Fibroblast of skin of left quadriceps (primary cell): ENCODE measurements at regions not wholly inside any gene's neighbourhood (a gene's known extent, or its start where the extent isn't known, plus 50 kb on each side); places are given as distances from the start of the nearest gene placed in this dataset.
A peak's percentile ranks its signal among the peaks of the same experiment; 100 is the strongest.
"Not testable (repeated sequence)": the region's sequence is repeated elsewhere in the genome, so short reads cannot be mapped to it uniquely, and the experiment has no call there.

Experiments
- DNase-seq, 2 experiments: peaks; one replicate each; pipeline ENCODE4 v3.0.0-alpha.2; 2013; ENCODE audit warnings: low read depth in 2 of 2

DNA sequence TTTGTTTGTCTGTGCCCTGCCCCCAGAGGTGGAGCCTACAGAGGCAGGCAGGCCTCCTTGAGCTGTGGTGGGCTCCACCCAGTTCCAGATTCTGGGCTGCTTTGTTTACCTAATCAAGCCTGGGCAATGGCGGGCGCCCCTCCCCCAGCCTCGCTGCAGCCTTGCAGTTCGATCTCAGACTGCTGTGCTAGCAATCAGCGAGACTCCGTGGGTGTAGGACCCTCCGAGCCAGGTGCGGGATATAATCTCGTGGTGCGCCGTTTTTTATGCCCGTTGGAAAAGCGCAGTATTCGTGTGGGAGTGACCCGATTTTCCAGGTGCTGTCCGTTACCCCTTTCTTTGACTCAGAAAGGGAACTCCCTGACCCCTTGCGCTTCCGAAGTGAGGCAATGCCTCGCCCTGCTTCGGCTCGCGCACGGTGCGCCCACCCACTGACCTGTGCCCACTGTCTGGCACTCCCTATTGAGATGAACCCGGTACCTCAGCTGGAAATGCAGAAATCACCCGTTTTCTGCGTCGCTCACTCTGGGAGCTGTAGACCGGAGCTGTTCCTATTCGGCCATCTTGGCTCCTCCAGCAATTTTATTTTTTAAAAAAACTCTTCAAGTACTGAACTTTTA lies 958.5 kb upstream of the SEMA6A start:
- not testable (repeated sequence) for DNase-seq

DNA sequence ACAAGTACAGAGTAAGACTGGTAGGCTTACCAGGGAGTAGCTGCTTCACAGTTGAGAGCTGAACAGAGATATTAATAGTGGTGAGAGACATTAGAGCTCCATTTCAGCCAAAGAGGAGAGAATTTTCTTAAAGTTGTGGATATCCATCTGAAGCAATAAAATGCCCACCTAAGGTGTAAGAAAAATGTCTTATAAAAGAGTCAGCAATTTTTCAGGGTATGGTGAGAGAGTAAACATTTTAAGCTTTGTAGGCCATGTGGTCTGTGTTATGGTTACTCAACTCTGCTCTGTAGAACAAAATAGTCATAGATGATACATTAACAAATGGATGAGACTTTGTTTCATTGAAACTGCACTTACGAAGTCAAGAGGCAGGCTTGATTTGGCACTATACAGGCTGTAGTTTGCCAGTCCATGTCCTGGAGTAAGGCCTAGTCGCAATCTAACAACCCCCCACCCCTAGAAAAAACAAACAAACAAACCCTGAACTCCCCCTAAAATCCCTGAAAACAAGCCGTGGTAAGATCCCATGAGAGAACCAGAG lies 945.4 kb upstream of the SEMA6A start:
- no peak for DNase-seq

DNA sequence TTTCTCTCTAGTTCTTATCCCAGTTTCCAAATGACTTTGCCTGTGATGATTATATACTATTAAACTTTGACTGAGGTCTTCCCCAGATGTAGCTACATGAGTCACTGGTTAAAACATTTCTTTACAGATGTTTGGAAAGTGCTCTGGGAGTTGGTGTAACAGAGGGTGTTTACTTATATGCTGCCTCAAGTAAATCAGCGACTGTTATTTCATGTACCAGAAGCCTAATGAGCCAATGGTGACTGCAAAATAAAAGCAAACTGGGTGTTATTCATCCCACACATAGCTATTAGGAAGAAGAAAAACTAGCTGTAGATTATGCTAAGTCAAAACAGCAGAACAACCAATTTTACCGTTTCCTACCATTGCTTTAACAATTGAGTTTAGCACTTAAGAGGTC lies 929.7 kb upstream of the SEMA6A start:
- DNase-seq = peak in 1 of 2 experiments; percentile 11

DNA sequence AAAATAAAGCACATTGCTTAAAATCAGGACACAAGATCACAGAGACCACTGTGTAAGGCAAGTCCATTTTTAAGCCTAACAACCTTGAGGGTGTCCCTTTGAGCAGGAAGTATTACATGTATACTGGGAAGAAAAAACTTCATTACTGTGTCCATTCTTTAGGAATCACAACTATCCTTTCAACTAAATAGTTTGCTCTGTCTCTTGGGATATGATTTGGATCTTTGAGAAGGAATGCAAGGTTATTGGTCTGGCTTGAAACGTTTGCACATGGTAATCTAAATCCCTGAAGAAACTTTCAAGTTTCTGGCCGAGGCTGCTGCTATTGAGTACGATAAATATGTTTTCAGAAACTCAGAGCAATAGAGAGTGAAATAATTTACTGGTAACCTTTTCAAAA lies 923.0 kb upstream of the SEMA6A start:
- no peak for DNase-seq

DNA sequence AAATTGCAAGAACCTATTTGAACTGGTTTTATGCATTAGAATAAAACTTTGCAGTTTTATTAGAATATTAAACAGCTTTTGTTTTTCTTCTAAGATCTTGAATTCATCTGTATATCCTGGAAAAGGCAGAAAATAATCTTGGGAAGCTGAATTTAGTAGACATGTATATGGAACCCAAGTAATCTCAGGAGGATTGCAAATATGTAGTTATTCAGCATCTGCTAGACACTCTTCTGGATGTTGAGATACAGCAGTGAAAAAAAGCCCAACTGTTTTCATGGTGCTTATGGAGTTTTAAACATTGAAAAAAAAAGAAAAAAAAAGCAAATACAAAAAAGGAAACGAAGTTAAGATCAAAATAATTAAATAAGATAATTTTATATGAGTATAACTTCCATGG lies 922.2 kb upstream of the SEMA6A start:
- no peak for DNase-seq

- DNase-seq = peak in 1 of 2 experiments; percentile 18
Measured at GRCh38 chr5:117494188-117494587, 919.6 kb upstream of the SEMA6A start.

GRCh38 chr5:117488976-117489500 lies 914.4 kb upstream of the SEMA6A start:
- no peak for DNase-seq

DNA sequence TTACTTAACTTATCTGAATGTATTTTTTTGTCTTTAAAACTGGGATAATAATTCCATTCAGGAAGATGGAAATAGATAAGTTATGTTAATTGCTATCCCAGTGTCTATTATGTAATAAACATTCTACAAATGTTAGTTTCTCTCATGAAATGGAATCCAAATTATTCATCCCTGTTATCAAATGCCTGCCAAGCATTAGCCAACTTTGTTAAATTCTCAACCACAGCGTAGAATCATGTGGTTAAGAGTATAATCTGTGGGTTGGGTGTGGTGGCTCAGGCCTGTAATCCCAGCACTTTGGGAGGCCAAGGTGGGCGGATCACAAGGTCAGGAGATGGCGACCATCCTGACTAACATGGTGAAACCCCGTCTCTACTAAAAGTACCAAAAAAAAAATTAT lies 912.9 kb upstream of the SEMA6A start:
- no peak for DNase-seq

DNA sequence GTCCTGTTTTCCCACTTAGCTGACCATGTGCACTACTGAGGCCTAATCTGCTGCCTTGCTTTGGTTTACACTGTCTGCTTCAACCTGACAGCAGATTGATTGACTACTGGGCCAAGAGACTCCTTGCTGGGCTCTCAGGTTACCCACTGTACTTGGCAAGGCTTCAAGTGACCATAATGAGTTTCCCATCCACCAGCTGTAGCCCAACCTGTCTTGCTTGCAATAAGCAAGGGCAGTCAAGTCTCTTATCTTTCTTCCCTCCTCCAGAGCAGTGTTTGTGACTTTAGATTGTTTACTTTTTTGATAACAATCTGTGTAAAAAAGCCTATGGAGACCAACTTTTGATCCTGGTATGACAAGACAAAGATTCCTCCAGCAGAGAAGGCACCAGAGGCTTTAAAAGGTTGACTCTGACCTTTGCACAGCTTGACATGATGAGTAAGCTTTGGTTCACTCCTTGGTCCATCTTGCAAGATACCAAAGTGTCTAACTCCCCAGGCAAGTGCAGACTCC lies 912.3 kb upstream of the SEMA6A start:
- no peak for DNase-seq

GRCh38 chr5:117486261-117486660 lies 911.6 kb upstream of the SEMA6A start:
- no peak for DNase-seq

DNA sequence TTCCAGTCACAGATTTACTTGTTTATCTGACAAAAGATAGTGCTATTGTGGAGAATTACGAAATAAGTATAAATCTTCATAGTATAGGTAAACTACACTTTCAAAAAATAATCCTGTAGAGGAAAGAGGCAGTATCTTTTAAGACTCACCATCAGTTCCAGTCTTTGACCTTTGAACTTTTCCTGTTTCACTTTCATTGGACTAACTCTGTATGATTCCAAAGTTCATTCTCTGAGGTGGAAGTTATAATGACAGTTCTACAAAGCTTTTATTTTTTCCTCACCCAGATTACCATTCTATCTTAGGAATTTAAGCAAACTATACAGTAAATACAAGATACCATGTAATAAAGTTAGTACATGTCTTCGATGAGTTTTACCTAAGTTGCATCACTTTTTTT lies 901.3 kb upstream of the SEMA6A start:
- DNase-seq = no peak

DNA sequence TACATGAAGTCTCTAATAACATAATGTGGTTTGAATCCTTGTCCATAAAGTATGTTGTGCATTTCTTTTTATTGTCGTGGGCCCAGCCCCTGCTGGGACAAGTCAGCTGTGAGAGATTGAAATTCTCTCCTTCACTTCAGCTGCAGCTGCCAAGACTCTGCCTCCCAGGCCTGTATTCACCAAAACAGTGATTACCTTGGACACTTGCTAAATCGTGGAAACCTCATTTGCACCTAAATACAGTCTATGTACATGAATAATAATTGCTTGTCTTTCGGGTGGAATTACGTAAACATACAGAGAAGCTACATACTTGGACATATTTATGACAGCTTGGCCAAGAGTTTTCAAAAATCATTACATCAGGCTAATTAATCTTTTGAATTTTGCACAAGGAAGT lies 898.5 kb upstream of the SEMA6A start:
- no peak for DNase-seq

- DNase-seq = no peak
Measured at GRCh38 chr5:117463881-117464570, 889.4 kb upstream of the SEMA6A start.

DNA sequence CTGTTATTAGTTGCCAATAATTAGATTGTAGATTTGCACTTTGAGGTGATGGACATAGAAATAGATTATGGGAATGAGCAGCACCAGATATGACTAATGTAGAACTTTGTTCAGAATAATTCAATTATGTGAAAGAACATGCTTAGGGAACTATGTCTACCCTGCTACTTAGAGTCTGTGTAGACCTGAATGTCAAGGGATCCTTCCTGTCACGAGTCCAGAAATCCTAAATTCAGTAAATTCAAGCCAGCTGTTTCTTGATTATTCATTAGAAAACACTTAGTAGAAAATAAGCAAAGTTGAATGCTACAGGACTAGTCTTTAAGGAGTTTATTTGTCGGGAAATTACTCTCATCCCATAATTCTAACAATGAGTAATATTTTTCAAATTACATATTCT lies 887.3 kb upstream of the SEMA6A start:
- no peak for DNase-seq

GRCh38 chr5:117461403-117461802 lies 886.8 kb upstream of the SEMA6A start:
- DNase-seq = no peak

GRCh38 chr5:117457656-117458055 lies 883.0 kb upstream of the SEMA6A start:
- no peak for DNase-seq

DNA sequence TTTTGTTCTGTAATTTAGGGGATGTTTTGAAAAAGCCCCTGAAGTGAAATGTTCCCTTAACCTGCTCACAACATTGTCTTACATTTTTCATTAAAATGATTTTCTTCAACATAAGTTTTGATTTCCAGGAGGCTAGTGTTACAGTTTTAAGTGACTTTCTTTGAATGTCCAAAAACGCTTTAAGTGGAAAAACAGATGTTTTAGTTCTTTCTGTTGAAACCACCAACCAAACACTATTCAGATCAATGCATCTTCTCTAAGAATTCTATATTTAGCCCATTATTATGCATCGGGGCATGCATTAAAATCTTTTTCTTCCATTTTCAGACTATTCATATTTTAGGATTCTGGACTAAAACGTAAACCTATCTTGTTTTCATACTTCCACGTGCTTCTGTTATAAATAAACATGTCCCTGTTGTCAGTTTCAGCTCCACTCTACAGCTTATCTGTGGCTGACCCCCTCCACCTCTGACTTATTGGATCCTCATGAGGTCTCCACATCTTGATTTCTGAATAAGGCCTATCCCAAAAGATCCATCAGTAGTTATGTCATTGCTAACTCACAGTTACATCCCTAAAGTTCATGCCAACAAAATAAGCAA lies 882.3 kb upstream of the SEMA6A start:
- no peak for DNase-seq

DNA sequence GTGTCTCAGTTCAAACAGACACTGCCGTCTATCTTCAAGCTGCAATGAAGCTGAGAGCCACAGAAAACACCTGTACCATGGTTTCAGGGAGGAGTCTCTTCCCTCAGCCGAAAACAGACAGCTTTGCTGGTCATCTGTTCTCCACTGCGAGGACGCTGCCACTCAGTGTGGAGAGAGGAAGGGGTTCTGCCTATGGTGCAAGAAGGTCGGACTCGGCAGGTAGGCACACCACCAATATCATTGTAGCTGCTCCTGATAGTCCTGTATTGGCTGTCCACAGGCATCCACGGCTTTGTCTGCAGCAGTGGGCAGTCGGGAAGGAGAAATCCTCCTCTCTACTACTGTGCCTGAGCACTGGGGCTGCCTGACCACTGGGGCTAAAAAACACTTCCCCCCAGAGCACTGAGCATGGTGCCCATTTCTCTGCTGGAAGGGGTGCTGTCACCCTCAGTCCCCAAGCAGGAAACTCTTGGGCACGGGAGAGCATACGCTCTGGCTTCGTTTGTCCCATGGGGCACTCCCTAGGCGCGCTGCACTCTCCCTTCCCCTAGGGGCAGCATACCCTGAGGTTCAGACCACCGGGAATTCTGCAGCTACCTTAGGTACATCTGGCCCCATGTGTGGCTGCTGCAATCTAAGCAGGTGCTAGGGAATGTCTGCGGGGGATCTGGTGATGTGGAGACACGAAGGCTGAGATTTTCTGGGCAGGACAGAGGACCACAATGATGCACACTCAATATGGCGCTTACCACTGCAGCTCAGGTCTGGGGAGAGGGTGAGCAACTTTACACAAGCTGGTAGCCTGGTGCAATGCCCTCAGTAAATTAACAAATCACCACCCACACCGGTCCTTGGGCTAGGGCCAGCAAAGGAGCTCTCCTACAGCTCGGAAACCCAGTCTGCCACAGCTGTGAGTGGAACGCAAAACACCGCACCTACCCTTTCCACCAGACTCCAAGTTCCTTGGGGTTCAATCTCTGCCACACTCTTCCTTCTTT lies 880.9 kb upstream of the SEMA6A start:
- DNase-seq = no peak

- peak in 1 of 2 experiments; percentile 1 for DNase-seq
Measured at GRCh38 chr5:117454716-117455212, 880.1 kb upstream of the SEMA6A start.

- DNase-seq = no peak
Measured at GRCh38 chr5:117436846-117437245, 862.2 kb upstream of the SEMA6A start.

DNA sequence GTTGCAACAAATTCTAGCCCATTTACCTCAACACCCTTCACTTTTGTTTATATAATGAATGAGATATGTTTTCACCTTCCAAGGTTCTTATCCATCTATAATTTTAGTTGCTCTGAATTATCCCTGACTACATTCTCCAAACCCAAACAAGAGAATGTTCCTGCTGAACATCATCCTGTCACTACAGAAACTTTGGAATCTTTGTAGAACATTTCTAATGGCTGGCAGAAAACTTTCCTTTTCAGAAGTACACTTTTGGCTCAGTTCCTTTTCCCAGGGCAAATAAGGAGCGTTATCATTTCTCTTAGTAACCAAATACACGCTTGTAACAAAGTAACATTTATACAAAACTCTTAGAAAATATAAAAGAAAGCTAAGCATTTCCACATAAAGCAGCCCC lies 860.6 kb upstream of the SEMA6A start:
- no peak for DNase-seq
